ENCODE measurements at regions not wholly inside any gene's neighbourhood (a gene's known extent, or its start where the extent isn't known, plus 50 kb on each side); places are given as distances from the start of the nearest gene placed in this dataset.
"Not testable (repeated sequence)": the region's sequence is repeated elsewhere in the genome, so short reads cannot be mapped to it uniquely, and the experiment has no call there.

GRCh38 chr19:29882719-29883105 lies 59.3 kb upstream of the URI1 start:
- Histone ChIP-seq H3K4me1 (peaks cover 0 to 6% (median 0%) of the 10 kb centered on the region in 12 donors), H3K4me3 (no peak overlapping the region), H3K36me3 (no peaks in the 10 kb centered on the region), H3K27me3 (peaks cover 0 to 27% (median 2%) of the 10 kb centered on the region in 9 donors), H3K9me3 (no peaks in the 10 kb centered on the region), H3K27ac (no peak overlapping the region)
- intact Hi-C loops (cut with DNase I) = no loop called here
- ATAC-seq (no peak), DNase-seq (no peak)
- 61 to 73% (median 70%) methylated on average over 6 to 13 of the region's 13 CpGs for WGBS, 4 donors
- TF ChIP-seq POLR2A (IDR thresholded peaks at IDR 0.05) = no peak
- TF ChIP-seq CTCF (IDR thresholded peaks at IDR 0.05) = no peak

GRCh38 chr19:29884044-29884443 lies 58.0 kb upstream of the URI1 start:
- 63 to 88% (median 81%) methylated on average over 2 of the region's 2 CpGs for WGBS, 4 donors
- H3K9me3 ChIP-seq = no peaks in the 10 kb centered on the region
- intact Hi-C loops (cut with DNase I) = no loop called here
- H3K4me1 ChIP-seq = peaks cover 0 to 6% (median 0%) of the 10 kb centered on the region in 12 donors
- no peak for ATAC-seq
- H3K36me3 ChIP-seq = no peaks in the 10 kb centered on the region
- no peak for TF ChIP-seq CTCF (IDR thresholded peaks at IDR 0.05)
- TF ChIP-seq POLR2A (IDR thresholded peaks at IDR 0.05) = no peak
- no peak for DNase-seq
- H3K27ac ChIP-seq = no peak overlapping the region
- no peak overlapping the region for H3K4me3 ChIP-seq
- H3K27me3 ChIP-seq = peaks cover 0 to 23% (median 0%) of the 10 kb centered on the region in 9 donors

- no peak for DNase-seq
- ATAC-seq = no peak
- Histone ChIP-seq H3K27ac (no peak overlapping the region), H3K36me3 (no peaks in the 10 kb centered on the region), H3K27me3 (peaks cover 0 to 19% (median 0%) of the 10 kb centered on the region in 9 donors), H3K9me3 (no peaks in the 10 kb centered on the region), H3K4me3 (no peak overlapping the region), H3K4me1 (peaks cover 0 to 6% (median 0%) of the 10 kb centered on the region in 12 donors)
- 54 to 79% (median 71%) methylated on average over 8 to 9 of the region's 9 CpGs for WGBS, 4 donors
- no peak for TF ChIP-seq CTCF (IDR thresholded peaks at IDR 0.05)
- TF ChIP-seq POLR2A (IDR thresholded peaks at IDR 0.05) = no peak
- intact Hi-C loops (cut with DNase I) = no loop called here
Measured at GRCh38 chr19:29884466-29884865, 57.6 kb upstream of the URI1 start.

GRCh38 chr19:29886106-29886505 lies 55.9 kb upstream of the URI1 start:
- H3K4me3 ChIP-seq; DNase-seq; H3K9me3 ChIP-seq; intact Hi-C loops (cut with DNase I); H3K27ac ChIP-seq; H3K36me3 ChIP-seq; H3K4me1 ChIP-seq; ATAC-seq: not testable (repeated sequence)
- 88 to 93% (median 90%) methylated on average over 5 to 7 of the region's 7 CpGs for WGBS, 4 donors
- peaks cover 0 to 15% (median 0%) of the 10 kb centered on the region in 9 donors for H3K27me3 ChIP-seq

- Histone ChIP-seq H3K9me3 (no peaks in the 10 kb centered on the region), H3K4me3 (no peak overlapping the region), H3K36me3 (no peaks in the 10 kb centered on the region), H3K27me3 (peaks cover 0 to 13% (median 0%) of the 10 kb centered on the region in 9 donors), H3K4me1 (peaks cover 0 to 6% (median 0%) of the 10 kb centered on the region in 12 donors), H3K27ac (no peak overlapping the region)
- intact Hi-C loops (cut with DNase I) = no loop called here
- no peak for DNase-seq
- no peak for ATAC-seq
- TF ChIP-seq CTCF (IDR thresholded peaks at IDR 0.05) = no peak
- no peak for TF ChIP-seq POLR2A (IDR thresholded peaks at IDR 0.05)
- 67 to 77% (median 75%) methylated on average over 6 of the region's 6 CpGs for WGBS, 4 donors
Measured at GRCh38 chr19:29886586-29886985, 55.5 kb upstream of the URI1 start.

All from heart left ventricle (tissue), 16 donors.